NCI-H2029 (cell line): ENCODE measurements at regions not wholly inside any gene's neighbourhood (a gene's known extent, or its start where the extent isn't known, plus 50 kb on each side); places are given as distances from the start of the nearest gene placed in this dataset.

Source experiments
- DNase-seq: peaks from one replicate; lab custom pipeline; 2025; lab: John Stamatoyannopoulos, UW

DNA sequence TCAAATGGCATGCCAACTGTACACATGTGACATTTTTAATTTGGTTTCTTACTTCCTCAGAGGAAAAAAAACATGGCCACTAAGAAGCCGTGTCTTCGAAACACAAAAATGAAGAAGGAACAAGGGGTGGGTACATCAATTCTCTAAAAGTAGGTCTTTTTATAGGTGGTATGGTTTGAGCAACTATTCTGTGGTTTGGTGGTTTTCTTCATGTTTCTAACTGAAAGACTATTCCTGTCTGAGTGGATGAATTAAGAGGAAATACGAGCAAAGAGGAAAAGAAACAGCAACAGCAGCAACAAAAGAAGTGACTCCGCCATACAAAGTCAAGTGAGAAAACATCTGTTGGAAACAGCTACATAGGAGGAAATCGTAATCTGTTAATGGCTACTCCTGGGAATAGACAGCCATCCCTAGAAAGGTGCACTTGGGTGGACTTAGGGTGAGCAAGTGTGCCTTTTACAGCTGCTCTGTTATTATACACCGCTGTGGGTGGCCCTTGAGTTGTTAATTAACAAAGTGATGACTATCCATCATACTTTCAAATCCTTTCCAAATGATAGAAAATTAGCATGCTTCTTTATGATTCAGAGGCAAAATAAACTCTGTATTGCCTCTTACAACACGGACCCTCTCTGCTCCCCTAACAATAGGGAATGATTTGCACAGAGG lies 575.8 kb downstream of the TLE1 start:
- DNase-seq = no peak

DNA sequence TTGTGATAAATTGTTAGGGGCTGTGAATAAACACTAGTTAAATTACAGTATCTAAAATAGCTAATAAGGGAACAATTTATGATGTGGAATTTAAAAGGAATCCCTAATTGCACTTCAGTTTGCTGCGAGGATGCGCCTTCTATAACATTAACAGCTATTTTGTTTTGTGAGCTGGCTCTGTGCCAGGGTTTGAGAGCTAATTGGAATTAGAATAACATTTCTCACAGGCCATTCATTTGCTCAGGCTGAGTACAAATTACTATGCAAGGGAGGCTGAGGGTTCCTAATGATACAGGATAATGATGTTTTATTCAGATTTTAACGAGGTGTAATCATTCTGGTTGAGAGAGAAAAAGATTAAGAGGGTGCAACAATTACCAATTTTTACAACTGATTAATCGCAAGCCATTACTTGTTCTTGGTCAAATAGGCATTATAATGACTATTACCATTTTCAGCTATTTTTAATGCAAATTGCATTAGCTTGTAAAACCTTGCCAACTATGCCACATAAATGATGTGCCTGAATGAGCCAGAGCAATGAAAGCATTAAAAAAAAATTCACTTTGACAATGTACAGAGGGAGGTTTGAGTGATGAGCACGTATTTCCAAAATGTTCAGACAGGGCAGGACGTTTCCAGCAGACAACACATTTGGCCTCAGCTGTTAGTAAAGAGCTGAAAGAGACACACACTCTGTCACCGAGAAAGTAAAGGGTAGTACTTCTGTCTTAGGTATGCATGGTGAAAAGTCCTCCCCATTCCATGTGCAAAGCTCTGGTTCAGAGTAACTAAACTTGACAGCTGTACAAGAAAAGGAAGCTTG lies 576.5 kb downstream of the TLE1 start:
- DNase-seq = no peak

DNA sequence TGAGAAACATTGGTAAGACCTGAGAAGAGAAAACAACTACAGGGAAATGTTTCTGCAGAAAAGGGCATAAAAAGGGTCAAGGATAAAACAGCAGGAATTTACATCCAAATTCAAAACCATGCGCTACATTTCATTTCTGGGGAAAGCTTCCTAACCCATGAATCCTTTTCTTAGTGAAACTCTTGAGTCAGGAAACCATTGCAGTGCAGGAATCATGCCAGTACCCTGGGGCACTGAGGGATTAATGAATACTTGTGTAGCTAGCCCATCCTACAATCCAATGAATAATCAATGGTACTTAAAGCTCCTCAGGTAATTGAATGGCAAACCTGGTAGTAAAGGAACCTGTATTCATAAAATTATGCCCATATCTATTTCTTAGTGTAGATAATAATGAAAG lies 580.5 kb downstream of the TLE1 start:
- no peak for DNase-seq

- DNase-seq = no peak
These were observed 581.0 kb downstream of the TLE1 start for GRCh38 chr9:81108391-81108790.

DNA sequence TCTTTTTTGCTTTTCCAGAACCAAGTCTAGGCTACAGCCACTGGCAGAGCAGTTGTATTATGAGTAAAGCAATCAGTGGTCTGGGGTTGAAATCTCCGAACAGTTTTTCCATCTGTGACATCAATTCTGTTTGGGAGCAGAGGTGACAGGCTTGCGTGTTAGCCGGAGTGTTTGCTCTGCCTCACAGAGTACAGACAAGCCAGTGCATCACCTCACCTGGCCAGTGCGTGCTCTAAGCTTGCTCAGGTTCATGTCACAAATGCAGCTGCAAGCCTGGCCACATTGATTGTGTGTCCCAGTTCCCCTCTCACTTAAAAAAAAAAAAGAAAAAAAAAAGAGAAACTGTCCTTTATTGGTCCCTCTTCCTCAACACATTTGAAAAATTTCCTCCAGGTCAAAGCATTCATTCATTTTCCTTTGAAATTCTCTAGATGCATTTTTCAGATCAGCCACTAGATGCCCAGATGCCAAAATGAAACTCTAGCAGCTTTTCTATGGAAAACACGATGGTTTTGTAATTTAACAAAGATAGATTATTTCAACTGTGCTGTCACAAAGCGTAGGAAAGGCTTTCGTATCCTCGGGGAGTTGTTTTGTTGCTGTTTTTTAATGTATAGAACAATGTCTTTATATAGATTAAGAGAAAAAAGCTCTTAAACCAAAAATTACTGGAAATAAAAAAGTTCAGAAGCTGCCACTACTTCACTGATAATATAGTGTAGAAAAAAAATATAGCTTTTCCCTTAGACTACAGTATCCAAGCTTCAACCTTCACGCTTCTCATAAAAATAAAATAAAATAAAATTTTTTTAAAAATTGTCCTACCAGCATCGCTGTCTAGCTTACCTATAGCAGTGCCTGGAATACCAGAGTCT lies 585.5 kb downstream of the TLE1 start:
- no peak for DNase-seq

GRCh38 chr9:81097131-81097847 lies 592.1 kb downstream of the TLE1 start:
- DNase-seq = no peak

DNA sequence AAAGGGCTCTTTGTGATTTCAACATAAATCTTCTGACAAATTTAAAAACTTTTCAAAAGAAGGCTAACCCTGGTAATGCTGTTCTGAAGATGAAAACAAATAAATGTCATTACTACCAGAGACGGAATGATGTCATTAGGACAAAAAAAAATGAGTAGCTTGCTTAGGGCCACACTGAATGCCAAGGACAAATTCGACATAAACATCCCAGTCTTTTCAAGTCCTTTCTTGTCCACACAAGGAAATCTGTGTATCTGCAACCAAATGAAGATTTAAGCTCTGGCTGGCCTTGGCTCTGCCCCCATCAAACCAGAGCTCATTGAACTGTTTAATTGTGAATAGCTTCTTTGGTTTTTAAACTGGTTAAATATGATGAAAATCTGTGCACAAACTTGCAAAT lies 592.7 kb downstream of the TLE1 start:
- no peak for DNase-seq

DNA sequence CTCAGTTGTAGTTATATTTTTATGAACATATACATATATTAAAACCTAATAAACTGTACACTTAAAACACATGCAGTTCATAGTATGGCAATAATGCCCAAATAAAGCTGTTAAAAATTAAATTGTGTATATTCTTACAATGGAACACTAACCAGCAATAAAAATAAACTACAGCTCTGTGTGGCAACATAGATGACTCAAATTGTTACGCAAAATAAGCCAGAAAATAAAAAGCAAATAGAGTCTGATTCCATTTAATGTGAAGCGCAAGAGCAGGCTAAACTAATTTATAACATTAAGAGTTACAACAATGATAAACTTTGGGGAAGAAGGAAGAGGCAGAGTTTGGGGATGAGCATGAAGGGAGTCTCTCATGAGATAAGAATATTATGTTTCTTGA lies 597.3 kb downstream of the TLE1 start:
- DNase-seq = no peak

DNA sequence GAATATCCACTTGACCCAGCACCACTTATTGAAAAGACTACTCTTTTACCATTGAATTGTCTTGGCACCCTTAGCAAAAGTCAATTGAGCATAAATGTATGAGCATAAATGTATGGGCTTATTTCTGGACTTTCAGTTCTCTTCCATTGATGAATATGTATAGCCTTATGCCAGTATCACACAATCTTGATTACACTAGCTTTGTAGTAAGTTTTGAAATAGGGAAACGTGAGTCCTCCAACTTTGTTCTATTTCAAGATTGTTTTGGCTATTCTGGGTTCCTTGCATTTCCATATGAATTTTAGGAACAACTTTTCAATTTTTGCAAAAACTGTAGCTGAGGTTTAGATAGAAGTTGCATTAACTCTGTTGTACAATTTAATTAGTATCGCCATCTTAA lies 601.0 kb downstream of the TLE1 start:
- no peak for DNase-seq

- DNase-seq = no peak
These were observed 602.9 kb downstream of the TLE1 start for GRCh38 chr9:81086416-81086815.

- no peak for DNase-seq
These were observed 605.4 kb downstream of the TLE1 start for GRCh38 chr9:81083854-81084512.

- no peak for DNase-seq
These were observed 606.3 kb downstream of the TLE1 start for GRCh38 chr9:81083067-81083466.

- no peak for DNase-seq
These were observed 607.1 kb downstream of the TLE1 start for GRCh38 chr9:81082221-81082620.

GRCh38 chr9:81080900-81081299 lies 608.4 kb downstream of the TLE1 start:
- no peak for DNase-seq

DNA sequence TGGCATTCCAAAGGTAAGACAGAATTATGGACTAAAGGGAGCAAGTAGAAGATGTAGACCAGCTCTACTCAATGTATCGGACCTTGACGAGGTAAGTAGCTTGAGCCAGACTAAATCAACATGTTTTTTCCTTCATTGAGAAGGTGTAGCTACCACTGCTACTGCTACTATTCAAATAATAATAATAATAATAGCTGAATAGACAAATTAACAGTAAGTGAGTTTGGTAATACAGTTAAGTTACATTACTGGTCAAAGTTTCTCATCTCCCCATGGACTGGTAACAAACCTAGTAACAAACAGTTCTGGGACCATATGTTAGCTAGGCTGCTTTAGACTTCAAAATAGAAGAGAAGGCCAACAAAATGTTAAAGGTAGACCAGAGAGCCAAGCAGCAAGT lies 609.2 kb downstream of the TLE1 start:
- no peak for DNase-seq

DNA sequence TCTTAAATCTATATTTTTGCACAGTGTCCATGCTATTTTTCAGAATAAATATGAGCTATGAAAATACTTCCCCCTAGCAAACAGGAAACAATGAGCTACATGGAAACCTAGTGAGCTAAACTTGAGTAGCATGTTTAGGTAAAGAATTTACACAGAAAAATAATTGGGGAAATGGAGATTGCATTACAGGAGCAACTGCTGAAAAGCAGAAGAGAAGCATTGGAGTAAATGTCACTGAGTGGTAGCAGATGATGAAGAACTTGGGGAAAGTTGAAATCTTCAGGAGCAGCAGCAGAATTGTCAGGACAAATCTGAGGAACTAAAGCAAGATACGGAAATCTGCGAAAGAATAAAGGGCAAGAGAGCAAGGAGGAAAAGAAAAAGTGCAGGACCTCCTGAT lies 610.3 kb downstream of the TLE1 start:
- DNase-seq = no peak

- no peak for DNase-seq
These were observed 610.8 kb downstream of the TLE1 start for GRCh38 chr9:81078555-81078954.

DNA sequence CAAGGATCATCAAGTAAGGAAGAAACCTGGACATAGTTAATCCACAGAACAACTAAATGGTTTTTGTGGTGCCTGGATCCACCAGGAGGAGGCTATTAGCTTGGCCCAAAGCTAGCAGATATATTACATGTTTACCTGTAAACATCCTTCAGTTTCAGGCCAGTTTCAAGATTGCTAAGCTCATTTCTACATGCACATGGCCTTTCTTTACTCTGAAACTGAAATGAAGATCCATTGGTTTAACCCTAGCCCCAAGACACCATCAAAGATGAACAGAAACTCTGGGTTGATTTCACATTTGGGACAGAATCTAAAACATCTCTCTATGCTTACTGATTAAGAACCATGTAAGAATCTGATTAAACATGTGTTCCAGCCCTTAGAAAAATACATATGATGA lies 611.8 kb downstream of the TLE1 start:
- DNase-seq = no peak

DNA sequence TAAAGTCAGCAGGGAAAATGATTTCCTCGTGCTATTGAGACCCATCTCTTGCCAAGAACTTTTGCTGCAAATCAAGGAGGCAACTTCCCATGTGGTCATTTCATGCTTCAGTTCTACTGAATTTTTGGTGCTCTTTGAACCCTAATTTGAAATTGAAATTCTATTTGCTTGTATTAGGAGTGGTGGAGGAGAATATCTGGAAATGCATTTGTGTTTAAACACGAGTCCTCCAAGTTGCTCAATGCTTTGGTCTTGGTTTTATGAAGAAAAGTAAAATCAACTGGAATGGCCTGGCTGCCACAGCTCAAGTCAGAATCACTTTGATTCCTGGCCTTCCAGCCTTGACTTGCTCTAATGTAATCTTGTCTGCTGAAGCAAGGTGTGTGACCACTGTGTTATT lies 613.2 kb downstream of the TLE1 start:
- no peak for DNase-seq

- DNase-seq = no peak
These were observed 615.1 kb downstream of the TLE1 start for GRCh38 chr9:81074221-81074620.

- no peak for DNase-seq
These were observed 615.5 kb downstream of the TLE1 start for GRCh38 chr9:81073821-81074220.

GRCh38 chr9:81072758-81073157 lies 616.6 kb downstream of the TLE1 start:
- no peak for DNase-seq
